ENCODE measurements at regions not wholly inside any gene's neighbourhood (a gene's known extent, or its start where the extent isn't known, plus 50 kb on each side); places are given as distances from the start of the nearest gene placed in this dataset.

DNA sequence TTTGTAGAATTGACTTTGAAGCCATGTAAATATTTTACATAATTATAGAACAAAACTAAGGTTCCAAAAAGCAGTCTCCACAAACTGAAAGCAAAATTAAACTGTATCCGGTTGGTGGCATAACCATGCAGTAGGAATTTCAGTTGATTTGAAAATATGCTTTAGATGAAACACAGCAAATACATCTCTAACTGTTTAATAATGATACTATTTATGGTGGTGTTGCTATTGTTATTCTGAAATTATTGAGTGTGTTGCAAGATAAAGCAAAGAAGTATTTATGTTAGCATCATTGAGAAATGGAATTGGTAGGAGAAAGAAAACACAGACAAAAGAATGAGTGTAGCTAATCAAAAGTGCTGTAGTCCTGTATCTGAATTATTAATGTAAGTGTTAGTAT lies 73.8 kb upstream of the MTHFD1L start:
- no peak for ATAC-seq
- no peak overlapping the region for H3K27ac Mint-ChIP-seq

DNA sequence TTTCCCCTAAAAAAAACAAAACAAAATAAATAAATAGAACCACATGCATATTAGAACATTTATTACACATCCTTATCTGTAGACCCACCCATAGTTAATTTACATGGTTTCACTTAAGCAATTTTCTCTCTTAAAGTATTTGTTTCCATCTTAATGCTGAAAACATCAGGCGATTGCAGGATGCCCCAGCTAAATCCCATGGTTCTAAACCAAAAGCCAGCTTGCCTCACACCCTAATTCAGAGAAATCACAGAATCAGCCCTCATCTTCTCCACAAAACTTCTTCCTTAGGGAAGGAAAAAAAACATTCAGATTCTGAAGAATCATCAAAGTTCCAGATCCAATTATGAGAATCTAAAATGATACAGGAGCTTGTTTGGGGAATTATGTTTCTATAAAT lies 67.6 kb upstream of the MTHFD1L start:
- ATAC-seq = no peak

More for the DNA sequence above, 73.8 kb upstream of the MTHFD1L start:
- Mint-ChIP-seq H3K9me3 (no peaks in the 10 kb centered on the region), H3K4me3 (no peak overlapping the region), H3K4me1 (ENCODE audit: low read depth in 2 of 2) (no peaks in the 10 kb centered on the region), H3K27me3 (peaks cover 3 to 7% of the 10 kb centered on the region in 2 donors), H3K36me3 (no peaks in the 10 kb centered on the region)
- DNase-seq (ENCODE audit: low spot score) = no peak

GRCh38 chr6:150799276-150799805 lies 66.2 kb upstream of the MTHFD1L start:
- ATAC-seq (no peak), DNase-seq (ENCODE audit: low spot score) (no peak)
- Mint-ChIP-seq H3K9me3 (no peaks in the 10 kb centered on the region), H3K4me3 (no peak overlapping the region), H3K27me3 (peaks cover 0 to 2% of the 10 kb centered on the region in 2 donors), H3K27ac (no peak overlapping the region), H3K4me1 (ENCODE audit: low read depth in 2 of 2) (no peaks in the 10 kb centered on the region), H3K36me3 (no peaks in the 10 kb centered on the region)

More for the DNA sequence above, 67.6 kb upstream of the MTHFD1L start:
- Mint-ChIP-seq H3K36me3 (no peaks in the 10 kb centered on the region), H3K4me1 (ENCODE audit: low read depth in 2 of 2) (no peaks in the 10 kb centered on the region), H3K9me3 (no peaks in the 10 kb centered on the region), H3K4me3 (no peak overlapping the region), H3K27ac (no peak overlapping the region), H3K27me3 (no peaks in the 10 kb centered on the region)
- no peak for DNase-seq (ENCODE audit: low spot score)

DNA sequence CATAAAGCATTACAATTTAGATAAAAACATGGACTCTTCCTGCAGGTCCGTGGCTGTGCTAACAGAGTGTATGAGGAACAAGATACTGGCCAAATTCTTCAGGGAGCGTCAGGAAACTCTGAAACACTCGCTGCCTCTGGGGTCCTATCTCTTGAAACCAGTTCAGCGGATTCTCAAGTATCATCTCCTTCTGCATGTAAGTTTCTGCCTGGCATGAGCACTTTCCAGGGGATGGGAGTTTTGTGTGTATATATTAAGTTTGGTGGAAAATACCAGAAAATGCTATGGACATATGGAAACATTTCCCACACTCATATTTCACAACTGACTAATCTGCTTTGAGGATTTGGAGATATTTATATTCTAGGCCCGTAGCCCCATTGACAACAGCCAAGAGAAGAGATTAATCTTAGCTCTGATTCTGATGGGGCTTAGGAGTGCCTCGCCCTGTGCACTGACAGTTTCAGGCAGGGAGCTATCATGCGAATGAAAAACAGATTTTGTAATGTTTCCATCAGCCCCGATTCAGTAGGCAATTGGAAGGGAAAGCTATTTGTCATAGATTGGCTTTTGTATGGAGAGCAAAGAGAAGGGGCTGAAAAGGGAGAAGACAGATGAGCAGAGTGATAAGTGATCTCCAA lies 64.7 kb upstream of the MTHFD1L start:
- Mint-ChIP-seq H3K4me3 (no peak overlapping the region), H3K4me1 (ENCODE audit: low read depth in 2 of 2) (no peaks in the 10 kb centered on the region), H3K36me3 (no peaks in the 10 kb centered on the region), H3K27ac (no peak overlapping the region), H3K9me3 (no peaks in the 10 kb centered on the region), H3K27me3 (peaks cover 0 to 2% of the 10 kb centered on the region in 2 donors)
- DNase-seq (ENCODE audit: low spot score) = no peak
- no peak for ATAC-seq

DNA sequence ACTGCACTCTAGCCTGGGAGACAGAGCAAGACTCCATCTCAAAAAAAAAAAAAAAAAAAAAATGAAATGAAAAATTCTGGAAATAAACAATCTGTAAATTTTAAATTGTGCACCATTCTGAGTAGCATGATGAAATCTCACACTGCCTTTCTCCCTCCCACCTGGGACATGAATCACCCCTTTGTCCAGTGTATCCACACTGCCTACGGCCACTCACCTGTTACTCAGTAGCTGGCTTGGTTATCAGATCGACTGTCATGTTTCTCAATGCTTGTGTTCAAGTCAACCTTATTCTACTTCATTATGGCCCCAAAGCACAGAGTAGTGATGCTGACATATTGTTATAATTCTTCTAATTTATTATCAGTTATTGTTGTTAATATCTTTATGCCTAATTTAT lies 58.7 kb upstream of the MTHFD1L start:
- DNase-seq (ENCODE audit: low spot score) = no peak
- ATAC-seq = no peak
- Mint-ChIP-seq H3K27me3 (peaks cover 4 to 12% of the 10 kb centered on the region in 2 donors), H3K9me3 (no peaks in the 10 kb centered on the region), H3K27ac (no peak overlapping the region), H3K4me3 (no peak overlapping the region), H3K4me1 (ENCODE audit: low read depth in 2 of 2) (no peaks in the 10 kb centered on the region), H3K36me3 (no peaks in the 10 kb centered on the region)

DNA sequence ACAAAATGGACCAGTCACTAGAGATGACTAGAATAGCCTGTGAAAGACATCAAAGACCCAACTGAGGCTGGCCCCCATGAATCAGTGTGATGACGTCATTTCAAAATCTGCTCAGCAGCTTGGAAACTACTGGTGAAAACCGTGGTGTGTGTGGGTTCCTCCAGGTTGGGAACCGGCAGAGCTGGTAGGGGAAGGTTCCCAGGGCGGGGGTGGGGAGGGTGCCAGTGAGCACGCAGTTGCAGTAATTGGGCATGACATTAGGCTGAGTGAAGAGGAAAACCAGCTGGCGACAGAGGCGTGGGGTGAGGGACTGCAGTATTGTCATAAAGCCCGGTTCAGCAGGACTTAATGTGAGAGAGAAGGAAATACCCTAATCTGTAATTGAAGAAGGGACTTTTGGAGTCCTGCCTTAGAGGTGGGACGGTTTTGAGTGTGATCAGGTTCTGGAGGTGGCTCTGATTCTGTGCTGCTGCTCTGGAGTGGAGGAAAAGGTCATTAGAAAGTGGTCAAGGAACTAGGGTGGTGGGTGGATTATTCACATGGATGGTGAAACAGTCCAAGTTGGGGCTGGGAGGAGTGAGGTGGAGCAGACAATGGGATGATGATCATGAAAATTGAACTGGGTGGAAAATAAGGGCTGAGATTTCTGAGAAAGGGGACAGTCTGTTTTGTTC lies 52.0 kb upstream of the MTHFD1L start:
- peak overlapping the region; percentile 72 to 77 for H3K27ac Mint-ChIP-seq
- H3K27me3 Mint-ChIP-seq = peaks cover 28 to 29% of the 10 kb centered on the region in 2 donors
- H3K36me3 Mint-ChIP-seq = no peaks in the 10 kb centered on the region
- H3K4me1 Mint-ChIP-seq (ENCODE audit: low read depth in 2 of 2) = peaks cover 3 to 10% of the 10 kb centered on the region in 2 donors
- DNase-seq (ENCODE audit: low spot score) (no peak), ATAC-seq (peak in 1 of 2 donors; percentile 46)
- H3K4me3 Mint-ChIP-seq = peak overlapping the region; percentile 40
- H3K9me3 Mint-ChIP-seq = no peaks in the 10 kb centered on the region

DNA sequence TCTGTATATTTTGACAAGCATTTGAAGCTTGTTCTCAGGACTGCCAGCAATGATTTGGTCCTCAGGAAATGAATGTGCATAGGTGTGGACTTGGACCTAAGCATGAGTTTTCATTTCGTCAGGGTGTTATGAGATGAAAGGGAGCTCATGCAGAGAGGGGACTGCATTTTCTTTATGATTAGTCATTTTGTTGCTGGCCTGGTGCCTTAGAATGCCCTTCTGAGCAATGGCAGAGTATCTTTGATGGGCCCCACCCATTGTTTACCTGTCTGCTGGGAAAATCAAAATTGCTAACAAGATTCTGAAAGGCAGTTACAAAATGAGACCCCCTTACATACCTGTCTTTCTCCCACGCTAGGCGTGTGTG lies 51.5 kb upstream of the MTHFD1L start:
- no peaks in the 10 kb centered on the region for H3K9me3 Mint-ChIP-seq
- H3K4me3 Mint-ChIP-seq = peak overlapping the region; percentile 40
- no peaks in the 10 kb centered on the region for H3K36me3 Mint-ChIP-seq
- no peak for DNase-seq (ENCODE audit: low spot score)
- peak overlapping the region; percentile 72 to 77 for H3K27ac Mint-ChIP-seq
- ATAC-seq = peak in 1 of 2 donors; percentile 51
- peaks cover 3 to 10% of the 10 kb centered on the region in 2 donors for H3K4me1 Mint-ChIP-seq (ENCODE audit: low read depth in 2 of 2)
- H3K27me3 Mint-ChIP-seq = peaks cover 28 to 29% of the 10 kb centered on the region in 2 donors
